ENCODE measurements at regions not wholly inside any gene's neighbourhood (a gene's known extent, or its start where the extent isn't known, plus 50 kb on each side); places are given as distances from the start of the nearest gene placed in this dataset.

DNA sequence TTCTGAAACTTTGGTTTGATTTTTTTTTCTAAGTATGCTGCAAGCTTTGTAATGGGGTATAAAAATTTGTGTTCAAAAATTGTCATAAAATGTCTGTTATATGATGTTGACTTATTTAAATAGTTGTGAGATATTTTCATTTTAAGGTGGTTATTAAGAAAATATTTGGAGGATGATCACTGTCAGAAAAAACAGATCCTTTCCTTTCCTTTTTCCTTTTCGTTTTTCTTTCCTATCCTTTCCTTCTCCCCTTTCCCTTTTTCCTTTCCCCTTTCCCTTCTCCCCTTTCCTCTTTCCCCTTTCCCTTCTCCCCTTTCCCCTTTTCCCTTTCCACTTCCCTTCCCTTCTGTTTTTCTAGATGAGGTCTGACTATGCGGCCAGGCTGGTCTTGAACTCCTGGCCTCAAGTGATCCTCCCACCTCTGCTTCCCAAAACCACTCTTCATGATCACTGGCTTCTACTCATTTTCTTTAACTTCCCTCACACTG, 640.5 kb downstream of the PLCL1 start:
- no peak overlapping the region for H3K4me3 ChIP-seq (ENCODE audit: low read depth in 1 of 3, low read length in 3 of 3)
- H3K9ac ChIP-seq (ENCODE audit: low read depth in 1 of 2, low read length in 2 of 2), result no peak overlapping the region
- DNase-seq (ENCODE audit: low spot score), result no peak
- H3K36me3 ChIP-seq (ENCODE audit: control insufficient read depth in 4 of 4, insufficient read depth in 3 of 4, low read depth in 1 of 4, low read length in 3 of 4), result no peaks in the 10 kb centered on the region
- no peaks in the 10 kb centered on the region for H3K9me3 ChIP-seq (ENCODE audit: control insufficient read depth in 4 of 4, low read length in 3 of 4)
- WGBS, result 67% methylated on average over 2 of the region's 2 CpGs
- no peaks in the 10 kb centered on the region for H3K4me1 ChIP-seq (ENCODE audit: control insufficient read depth in 4 of 4, insufficient read depth in 4 of 4, low read length in 3 of 4)
- no peaks in the 10 kb centered on the region for H3K27me3 ChIP-seq (ENCODE audit: control insufficient read depth in 4 of 4, insufficient read depth in 4 of 4, low read length in 3 of 4)
- no peak overlapping the region for H3K27ac ChIP-seq (ENCODE audit: low read depth in 1 of 2, low read length in 2 of 2)
- TF ChIP-seq, protein P1, sequence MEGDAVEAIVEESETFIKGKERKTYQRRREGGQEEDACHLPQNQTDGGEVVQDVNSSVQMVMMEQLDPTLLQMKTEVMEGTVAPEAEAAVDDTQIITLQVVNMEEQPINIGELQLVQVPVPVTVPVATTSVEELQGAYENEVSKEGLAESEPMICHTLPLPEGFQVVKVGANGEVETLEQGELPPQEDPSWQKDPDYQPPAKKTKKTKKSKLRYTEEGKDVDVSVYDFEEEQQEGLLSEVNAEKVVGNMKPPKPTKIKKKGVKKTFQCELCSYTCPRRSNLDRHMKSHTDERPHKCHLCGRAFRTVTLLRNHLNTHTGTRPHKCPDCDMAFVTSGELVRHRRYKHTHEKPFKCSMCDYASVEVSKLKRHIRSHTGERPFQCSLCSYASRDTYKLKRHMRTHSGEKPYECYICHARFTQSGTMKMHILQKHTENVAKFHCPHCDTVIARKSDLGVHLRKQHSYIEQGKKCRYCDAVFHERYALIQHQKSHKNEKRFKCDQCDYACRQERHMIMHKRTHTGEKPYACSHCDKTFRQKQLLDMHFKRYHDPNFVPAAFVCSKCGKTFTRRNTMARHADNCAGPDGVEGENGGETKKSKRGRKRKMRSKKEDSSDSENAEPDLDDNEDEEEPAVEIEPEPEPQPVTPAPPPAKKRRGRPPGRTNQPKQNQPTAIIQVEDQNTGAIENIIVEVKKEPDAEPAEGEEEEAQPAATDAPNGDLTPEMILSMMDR (IDR thresholded peaks at IDR 0.05; ENCODE audit: low read depth, low read length, missing input control), result no peak
- TF ChIP-seq JUND (IDR thresholded peaks at IDR 0.05), result no peak

DNA sequence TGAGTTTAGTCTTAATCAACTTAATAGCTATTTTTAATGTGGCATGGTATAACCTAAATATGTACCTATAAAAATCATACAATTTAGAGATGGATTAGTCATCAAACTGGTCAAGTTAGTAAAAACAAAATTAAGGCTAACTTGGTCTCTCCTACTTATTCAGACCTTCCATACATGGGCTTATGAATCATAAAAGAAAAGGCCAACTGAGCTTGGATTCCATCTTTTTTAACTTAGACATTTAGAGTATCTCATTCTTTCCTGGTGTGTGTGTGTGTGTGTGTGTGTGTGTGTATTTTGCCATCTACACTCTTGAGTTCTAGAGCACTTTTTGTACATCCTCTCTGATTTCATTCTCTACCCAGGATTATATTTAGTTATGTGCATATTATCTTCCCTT, 637.5 kb downstream of the PLCL1 start:
- Histone ChIP-seq H3K36me3 (ENCODE audit: control insufficient read depth in 4 of 4, insufficient read depth in 3 of 4, low read depth in 1 of 4, low read length in 3 of 4) (no peaks in the 10 kb centered on the region), H3K4me1 (ENCODE audit: control insufficient read depth in 4 of 4, insufficient read depth in 4 of 4, low read length in 3 of 4) (no peaks in the 10 kb centered on the region), H3K4me3 (ENCODE audit: low read depth in 1 of 3, low read length in 3 of 3) (no peak overlapping the region), H3K27me3 (ENCODE audit: control insufficient read depth in 4 of 4, insufficient read depth in 4 of 4, low read length in 3 of 4) (no peaks in the 10 kb centered on the region), H3K9ac (ENCODE audit: low read depth in 1 of 2, low read length in 2 of 2) (no peak overlapping the region), H3K9me3 (ENCODE audit: control insufficient read depth in 4 of 4, low read length in 3 of 4) (no peaks in the 10 kb centered on the region), H3K27ac (ENCODE audit: low read depth in 1 of 2, low read length in 2 of 2) (no peak overlapping the region)
- TF ChIP-seq, protein P2, sequence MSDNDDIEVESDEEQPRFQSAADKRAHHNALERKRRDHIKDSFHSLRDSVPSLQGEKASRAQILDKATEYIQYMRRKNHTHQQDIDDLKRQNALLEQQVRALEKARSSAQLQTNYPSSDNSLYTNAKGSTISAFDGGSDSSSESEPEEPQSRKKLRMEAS (IDR thresholded peaks at IDR 0.05), result no peak
- TF ChIP-seq, protein P3, sequence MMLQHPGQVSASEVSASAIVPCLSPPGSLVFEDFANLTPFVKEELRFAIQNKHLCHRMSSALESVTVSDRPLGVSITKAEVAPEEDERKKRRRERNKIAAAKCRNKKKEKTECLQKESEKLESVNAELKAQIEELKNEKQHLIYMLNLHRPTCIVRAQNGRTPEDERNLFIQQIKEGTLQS (IDR thresholded peaks at IDR 0.05), result no peak
- TF ChIP-seq, protein P4, sequence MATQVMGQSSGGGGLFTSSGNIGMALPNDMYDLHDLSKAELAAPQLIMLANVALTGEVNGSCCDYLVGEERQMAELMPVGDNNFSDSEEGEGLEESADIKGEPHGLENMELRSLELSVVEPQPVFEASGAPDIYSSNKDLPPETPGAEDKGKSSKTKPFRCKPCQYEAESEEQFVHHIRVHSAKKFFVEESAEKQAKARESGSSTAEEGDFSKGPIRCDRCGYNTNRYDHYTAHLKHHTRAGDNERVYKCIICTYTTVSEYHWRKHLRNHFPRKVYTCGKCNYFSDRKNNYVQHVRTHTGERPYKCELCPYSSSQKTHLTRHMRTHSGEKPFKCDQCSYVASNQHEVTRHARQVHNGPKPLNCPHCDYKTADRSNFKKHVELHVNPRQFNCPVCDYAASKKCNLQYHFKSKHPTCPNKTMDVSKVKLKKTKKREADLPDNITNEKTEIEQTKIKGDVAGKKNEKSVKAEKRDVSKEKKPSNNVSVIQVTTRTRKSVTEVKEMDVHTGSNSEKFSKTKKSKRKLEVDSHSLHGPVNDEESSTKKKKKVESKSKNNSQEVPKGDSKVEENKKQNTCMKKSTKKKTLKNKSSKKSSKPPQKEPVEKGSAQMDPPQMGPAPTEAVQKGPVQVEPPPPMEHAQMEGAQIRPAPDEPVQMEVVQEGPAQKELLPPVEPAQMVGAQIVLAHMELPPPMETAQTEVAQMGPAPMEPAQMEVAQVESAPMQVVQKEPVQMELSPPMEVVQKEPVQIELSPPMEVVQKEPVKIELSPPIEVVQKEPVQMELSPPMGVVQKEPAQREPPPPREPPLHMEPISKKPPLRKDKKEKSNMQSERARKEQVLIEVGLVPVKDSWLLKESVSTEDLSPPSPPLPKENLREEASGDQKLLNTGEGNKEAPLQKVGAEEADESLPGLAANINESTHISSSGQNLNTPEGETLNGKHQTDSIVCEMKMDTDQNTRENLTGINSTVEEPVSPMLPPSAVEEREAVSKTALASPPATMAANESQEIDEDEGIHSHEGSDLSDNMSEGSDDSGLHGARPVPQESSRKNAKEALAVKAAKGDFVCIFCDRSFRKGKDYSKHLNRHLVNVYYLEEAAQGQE (IDR thresholded peaks at IDR 0.05), result no peak
- no peak for TF ChIP-seq JUND (IDR thresholded peaks at IDR 0.05)
- no peak for DNase-seq (ENCODE audit: low spot score)

- no peaks in the 10 kb centered on the region for H3K4me1 ChIP-seq (ENCODE audit: control insufficient read depth in 4 of 4, insufficient read depth in 4 of 4, low read length in 3 of 4)
- H3K9me3 ChIP-seq (ENCODE audit: control insufficient read depth in 4 of 4, low read length in 3 of 4), result no peaks in the 10 kb centered on the region
- no peak overlapping the region for H3K4me3 ChIP-seq (ENCODE audit: low read depth in 1 of 3, low read length in 3 of 3)
- H3K36me3 ChIP-seq (ENCODE audit: control insufficient read depth in 4 of 4, insufficient read depth in 3 of 4, low read depth in 1 of 4, low read length in 3 of 4), result no peaks in the 10 kb centered on the region
- no peak overlapping the region for H3K9ac ChIP-seq (ENCODE audit: low read depth in 1 of 2, low read length in 2 of 2)
- 62% methylated on average over 1 of the region's 1 CpG for WGBS
- H3K27ac ChIP-seq (ENCODE audit: low read depth in 1 of 2, low read length in 2 of 2), result no peak overlapping the region
- TF ChIP-seq HNF4A (conservative IDR thresholded peaks at IDR 0.05) (no peak), RXRA (IDR thresholded peaks at IDR 0.05) (no peak), FOXA1 (IDR thresholded peaks at IDR 0.05) (no peak)
- DNase-seq (ENCODE audit: low spot score), result no peak
- H3K27me3 ChIP-seq (ENCODE audit: control insufficient read depth in 4 of 4, insufficient read depth in 4 of 4, low read length in 3 of 4), result no peaks in the 10 kb centered on the region
Observed at GRCh38 chr2:198441246-198441645, 636.9 kb downstream of the PLCL1 start.

All from liver (tissue), 8 donors.